Endothelial cell of umbilical vein (primary cell): ENCODE measurements at regions not wholly inside any gene's neighbourhood (a gene's known extent, or its start where the extent isn't known, plus 50 kb on each side); places are given as distances from the start of the nearest gene placed in this dataset.

Experiments used
- BruUV-seq: library from RNA; stranded (reverse); fragments of 400-500 nt; replicated peaks from 2 replicates; lab custom pipeline; 2021; lab: Mats Ljungman, UMichigan
- CTCF ChIA-PET: fragments of 300-600, 350-600 bp; sonication (Branson Sonifier 250); formaldehyde crosslinking; loops from one replicate; lab custom pipeline; 2021; ENCODE audit warnings: antibody characterized with exemption, inconsistent platforms; lab: Charles Lee
- POLR2A ChIA-PET: fragments of 300-600, 350-600 bp; sonication (Branson Sonifier 250); formaldehyde crosslinking; loops from one replicate; lab custom pipeline; 2021; ENCODE audit warnings: antibody characterized with exemption, inconsistent platforms; lab: Charles Lee
- DNase-seq: peaks from one replicate; pipeline ENCODE4 v3.0.0-alpha.2; 2011; ENCODE audit warnings: low read depth, low spot score
- FAIRE-seq: peaks from 2 replicates; lab custom pipeline; 2011; peaks lifted over from hg19 to GRCh38; lab: Jason Lieb, UNC
- H2AFZ ChIP-seq: 2 replicates; pipeline ENCODE4 v1.6.0; 2012; ENCODE audit warnings: low read depth, low read length, control low read depth, inconsistent platforms
- H3K27ac ChIP-seq: 2 replicates; pipeline ENCODE4 v1.5.1; 2011; ENCODE audit warnings: low read depth, mild to moderate bottlenecking, control low read depth, low read length, moderate library complexity; ENCODE audit not compliant: insufficient read depth
- H3K27me3 ChIP-seq, 2 experiments: 2 replicates each; pipeline versions ENCODE4 v1.6.0 to v1.6.1; 2011; ENCODE audit warnings: low read length in 2 of 2, mixed read lengths in 1 of 2; ENCODE audit not compliant: control insufficient read depth in 2 of 2, insufficient read depth in 2 of 2
- H3K36me3 ChIP-seq, 2 experiments: 2 replicates in 1 of 2; 3 replicates in 1 of 2; pipeline ENCODE4 v1.5.1; 2011; ENCODE audit warnings: low read length in 2 of 2, mild to moderate bottlenecking in 1 of 2, moderate library complexity in 1 of 2; ENCODE audit not compliant: control insufficient read depth in 2 of 2, insufficient read depth in 2 of 2; ENCODE audit errors: extremely low read depth in 1 of 2
- H3K4me1 ChIP-seq: 3 replicates; pipeline ENCODE4 v1.5.1; 2011; ENCODE audit warnings: mild to moderate bottlenecking, low read length; ENCODE audit not compliant: control insufficient read depth, insufficient read depth; ENCODE audit errors: extremely low read depth
- H3K4me2 ChIP-seq: 2 replicates; pipeline ENCODE4 v1.6.1; 2011; ENCODE audit warnings: low read length, control low read depth, mixed read lengths; ENCODE audit not compliant: insufficient read depth
- H3K4me3 ChIP-seq, 3 experiments: fragments of 200-600 bp in 1 of 3; sonication (generic), shearing (Covaris generic) in 1 of 3; replicated peaks in 1 of 3; 2 replicates each; pipeline ENCODE4 v1.5.1; 2011 to 2016; ENCODE audit warnings: control low read depth in 3 of 3, low read length in 3 of 3, mild to moderate bottlenecking in 2 of 3, inconsistent platforms in 1 of 3, low read depth in 1 of 3, moderate library complexity in 1 of 3; ENCODE audit not compliant: insufficient read depth in 1 of 3
- H3K79me2 ChIP-seq: 2 replicates; pipeline ENCODE4 v1.6.0; 2012; ENCODE audit warnings: low read length, inconsistent platforms; ENCODE audit not compliant: control insufficient read depth, insufficient read depth
- H3K9ac ChIP-seq: replicated peaks from 2 replicates; pipeline ENCODE3; 2011; ENCODE audit warnings: low read length, control low read depth; ENCODE audit not compliant: insufficient read depth; ENCODE audit errors: extremely low read depth
- H3K9me1 ChIP-seq: replicated peaks from 3 replicates; pipeline ENCODE4 v1.6.0; 2011; ENCODE audit warnings: mild to moderate bottlenecking, low read length; ENCODE audit not compliant: control insufficient read depth, insufficient read depth; ENCODE audit errors: extremely low read depth
- H3K9me3 ChIP-seq: replicated peaks from 2 replicates; pipeline ENCODE4 v1.5.1; 2012; ENCODE audit warnings: low read length, inconsistent platforms; ENCODE audit not compliant: control insufficient read depth, insufficient read depth
- H4K20me1 ChIP-seq: replicated peaks from 2 replicates; pipeline ENCODE3; 2011; ENCODE audit warnings: mild to moderate bottlenecking, low read length; ENCODE audit not compliant: control insufficient read depth, insufficient read depth; ENCODE audit errors: extremely low read depth
- CTCF ChIP-seq, 2 donors: IDR thresholded peaks; 1 replicate in 1 of 2; 2 replicates in 1 of 2; pipeline ENCODE4 v1.5.1; 2011; ENCODE audit warnings: low read length in 2 of 2, mild to moderate bottlenecking in 2 of 2, moderate library complexity in 2 of 2, control low read depth in 1 of 2, inconsistent platforms in 1 of 2, low read depth in 1 of 2; ENCODE audit not compliant: insufficient read depth in 1 of 2; ENCODE audit errors: extremely low read depth in 1 of 2
- EZH2 ChIP-seq: IDR thresholded peaks from 2 replicates; pipeline ENCODE4 v1.6.1; 2012; ENCODE audit warnings: borderline replicate concordance, low read depth, mild to moderate bottlenecking, moderate library complexity, low read length, inconsistent platforms; ENCODE audit not compliant: severe bottlenecking
- FOS ChIP-seq: IDR thresholded peaks from 2 replicates; pipeline ENCODE4 v1.6.1; 2011; ENCODE audit warnings: mild to moderate bottlenecking, low read length, moderate library complexity, borderline replicate concordance; ENCODE audit not compliant: insufficient read depth
- GATA2 ChIP-seq: IDR thresholded peaks from 2 replicates; pipeline ENCODE4 v1.7.0; 2011; ENCODE audit warnings: low read depth, mild to moderate bottlenecking, moderate library complexity, mixed read lengths, low read length; ENCODE audit not compliant: insufficient read length, insufficient read depth
- JUN ChIP-seq: IDR thresholded peaks from 2 replicates; pipeline ENCODE4 v1.6.1; 2011; ENCODE audit warnings: borderline replicate concordance, low read depth; ENCODE audit not compliant: insufficient read length, insufficient read depth
- MYC ChIP-seq: IDR thresholded peaks from one replicate; pipeline ENCODE4 v1.6.1; 2011; ENCODE audit warnings: mild to moderate bottlenecking, low read depth, low read length
- POLR2A ChIP-seq: IDR thresholded peaks from 2 replicates; pipeline ENCODE4 v1.6.1; 2012; ENCODE audit warnings: low read depth, mild to moderate bottlenecking, control low read depth, low read length
- POLR2AphosphoS5 ChIP-seq: IDR thresholded peaks from 2 replicates; pipeline ENCODE4 v1.6.1; 2012; ENCODE audit warnings: low read depth, mild to moderate bottlenecking, control low read depth, low read length, moderate library complexity; ENCODE audit not compliant: insufficient read depth
- dilution Hi-C: fragments of 300-500 bp; cut with MboI; formaldehyde crosslinking; loops from one replicate; pipeline ENCODE4 v1.15.0; 2019; ENCODE audit warnings: low sequenced_read_pairs; ENCODE audit not compliant: extremely low pct_ligation_motif_present
- intact Hi-C: fragments of 100-400 bp; cut with micrococcal nuclease; formaldehyde crosslinking; loops from one replicate; pipeline ENCODE4 v1.10.0; 2022
- TF ChIP-seq, protein P1 (sequence below): IDR thresholded peaks from 2 replicates; pipeline ENCODE4 v1.6.1; 2011; ENCODE audit not compliant: insufficient read depth, insufficient read length

- no peak overlapping the region for H3K4me3 ChIP-seq
- CTCF ChIA-PET, result no interaction called here
- FAIRE-seq (no peak), DNase-seq (no peak)
- no peak overlapping the region for H3K4me2 ChIP-seq
- H3K4me1 ChIP-seq, result no peaks in the 10 kb centered on the region
- POLR2A ChIA-PET, result no interaction called here
- no peak for TF ChIP-seq MYC
- no peak for TF ChIP-seq FOS
- no peak for TF ChIP-seq POLR2A
- TF ChIP-seq GATA2, result no peak
- TF ChIP-seq, protein P1, sequence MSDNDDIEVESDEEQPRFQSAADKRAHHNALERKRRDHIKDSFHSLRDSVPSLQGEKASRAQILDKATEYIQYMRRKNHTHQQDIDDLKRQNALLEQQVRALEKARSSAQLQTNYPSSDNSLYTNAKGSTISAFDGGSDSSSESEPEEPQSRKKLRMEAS, result no peak
- TF ChIP-seq POLR2AphosphoS5, result no peak
- TF ChIP-seq CTCF (IDR thresholded peaks at IDR 0.05; ENCODE audit: extremely low read depth in 1 of 2, insufficient read depth in 1 of 2, low read depth in 1 of 2, low read length in 2 of 2), result no peak
- TF ChIP-seq EZH2, result no peak
- TF ChIP-seq JUN, result no peak
- H3K9ac ChIP-seq, result no peak overlapping the region
- H3K79me2 ChIP-seq, result no peaks in the 10 kb centered on the region
- no peak overlapping the region for H2AFZ ChIP-seq
- no peaks in the 10 kb centered on the region for H4K20me1 ChIP-seq
- H3K27ac ChIP-seq, result no peak overlapping the region
- intact Hi-C loops, result no loop called here
- no peaks in the 10 kb centered on the region for H3K36me3 ChIP-seq
- BruUV-seq, result no TSS peak
- dilution Hi-C loops, result no loop called here
- no peaks in the 10 kb centered on the region for H3K9me1 ChIP-seq
- peaks cover 2% of the 10 kb centered on the region for H3K9me3 ChIP-seq
- H3K27me3 ChIP-seq, result no peaks in the 10 kb centered on the region
These were observed 265.1 kb downstream of the EIPR1 start for GRCh38 chr2:3112553-3112952.
